Left ventricle myocardium inferior (tissue), 1 donor: ENCODE measurements at regions not wholly inside any gene's neighbourhood (a gene's known extent, or its start where the extent isn't known, plus 50 kb on each side); places are given as distances from the start of the nearest gene placed in this dataset.

Source experiments
- DNase-seq: peaks from one replicate; pipeline ENCODE4 v3.0.0-alpha.2; 2020
- H3K27ac ChIP-seq: fragments of 200-600 bp; replicated peaks from 2 replicates; pipeline ENCODE4 v1.8.0; 2021
- H3K27me3 ChIP-seq: fragments of 200-600 bp; 2 replicates; pipeline ENCODE4 v1.8.0; 2021; ENCODE audit warnings: low read depth
- H3K36me3 ChIP-seq: fragments of 200-600 bp; 2 replicates; pipeline ENCODE4 v1.8.0; 2021
- H3K4me1 ChIP-seq: fragments of 200-600 bp; 2 replicates; pipeline ENCODE4 v1.8.0; 2021
- H3K4me3 ChIP-seq: fragments of 200-600 bp; 2 replicates; pipeline ENCODE4 v1.8.0; 2021; ENCODE audit warnings: mild to moderate bottlenecking, moderate library complexity
- H3K9me3 ChIP-seq: fragments of 200-600 bp; replicated peaks from 2 replicates; pipeline ENCODE4 v1.8.0; 2021
- intact Hi-C: fragments of 100-400 bp; cut with micrococcal nuclease; formaldehyde crosslinking; loops from one replicate; pipeline ENCODE4 v1.11.0; 2022
- TF ChIP-seq, protein P1 (sequence below): fragments of 200-600 bp; IDR thresholded peaks from 2 replicates; pipeline ENCODE4 v1.8.0; 2021; ENCODE audit warnings: antibody characterized with exemption, mild to moderate bottlenecking, borderline replicate concordance
- donor health status: DM: no; HTN: yes; CAD: no; lungs with severe emphysema.

GRCh38 chr4:153962311-153963039, 173.6 kb upstream of the SFRP2 start:
- H3K9me3 ChIP-seq: peaks cover 19% of the 10 kb centered on the region
- H3K27me3 ChIP-seq: no peaks in the 10 kb centered on the region
- DNase-seq: no peak
- TF ChIP-seq, protein P1, sequence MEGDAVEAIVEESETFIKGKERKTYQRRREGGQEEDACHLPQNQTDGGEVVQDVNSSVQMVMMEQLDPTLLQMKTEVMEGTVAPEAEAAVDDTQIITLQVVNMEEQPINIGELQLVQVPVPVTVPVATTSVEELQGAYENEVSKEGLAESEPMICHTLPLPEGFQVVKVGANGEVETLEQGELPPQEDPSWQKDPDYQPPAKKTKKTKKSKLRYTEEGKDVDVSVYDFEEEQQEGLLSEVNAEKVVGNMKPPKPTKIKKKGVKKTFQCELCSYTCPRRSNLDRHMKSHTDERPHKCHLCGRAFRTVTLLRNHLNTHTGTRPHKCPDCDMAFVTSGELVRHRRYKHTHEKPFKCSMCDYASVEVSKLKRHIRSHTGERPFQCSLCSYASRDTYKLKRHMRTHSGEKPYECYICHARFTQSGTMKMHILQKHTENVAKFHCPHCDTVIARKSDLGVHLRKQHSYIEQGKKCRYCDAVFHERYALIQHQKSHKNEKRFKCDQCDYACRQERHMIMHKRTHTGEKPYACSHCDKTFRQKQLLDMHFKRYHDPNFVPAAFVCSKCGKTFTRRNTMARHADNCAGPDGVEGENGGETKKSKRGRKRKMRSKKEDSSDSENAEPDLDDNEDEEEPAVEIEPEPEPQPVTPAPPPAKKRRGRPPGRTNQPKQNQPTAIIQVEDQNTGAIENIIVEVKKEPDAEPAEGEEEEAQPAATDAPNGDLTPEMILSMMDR: no peak
- H3K36me3 ChIP-seq: no peaks in the 10 kb centered on the region
- no peak overlapping the region for H3K4me3 ChIP-seq
- H3K27ac ChIP-seq: no peak overlapping the region
- H3K4me1 ChIP-seq: no peaks in the 10 kb centered on the region
- intact Hi-C loops: no loop called here

DNA sequence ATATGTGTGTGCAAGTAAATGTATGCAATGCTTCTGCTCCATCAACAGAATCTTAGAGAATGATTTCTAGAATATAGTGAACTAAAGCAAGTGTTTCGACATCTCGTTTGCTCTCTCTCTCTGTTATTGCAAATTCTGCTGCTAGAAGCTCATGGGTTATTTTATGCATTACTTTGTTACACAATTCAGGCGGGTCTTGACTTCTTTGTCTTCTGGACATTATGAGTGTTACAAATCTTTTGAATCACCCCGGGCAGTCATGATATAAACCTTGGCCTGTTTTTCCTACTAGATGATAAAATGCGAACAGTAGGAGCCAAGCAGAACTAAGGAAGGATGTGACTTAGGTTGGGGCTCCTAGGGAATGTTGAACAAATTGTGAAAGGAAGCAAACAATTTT, 166.4 kb upstream of the SFRP2 start:
- no peaks in the 10 kb centered on the region for H3K27me3 ChIP-seq
- H3K4me1 ChIP-seq: no peaks in the 10 kb centered on the region
- no peak overlapping the region for H3K27ac ChIP-seq
- peaks cover 20% of the 10 kb centered on the region for H3K9me3 ChIP-seq
- DNase-seq: no peak
- TF ChIP-seq, protein P1: no peak
- intact Hi-C loops: no loop called here
- no peaks in the 10 kb centered on the region for H3K36me3 ChIP-seq
- no peak overlapping the region for H3K4me3 ChIP-seq

- H3K27ac ChIP-seq: no peak overlapping the region
- no peak overlapping the region for H3K4me3 ChIP-seq
- H3K4me1 ChIP-seq: no peaks in the 10 kb centered on the region
- DNase-seq: no peak
- H3K36me3 ChIP-seq: no peaks in the 10 kb centered on the region
- H3K9me3 ChIP-seq: peaks cover 20% of the 10 kb centered on the region
- TF ChIP-seq, protein P1: no peak
- intact Hi-C loops: no loop called here
- H3K27me3 ChIP-seq: no peaks in the 10 kb centered on the region
Measured at GRCh38 chr4:153954654-153955053, 165.8 kb upstream of the SFRP2 start.

GRCh38 chr4:153950100-153950979, 161.5 kb upstream of the SFRP2 start:
- intact Hi-C loops: no loop called here
- no peak for DNase-seq
- Histone ChIP-seq H3K4me1 (no peaks in the 10 kb centered on the region), H3K27me3 (no peaks in the 10 kb centered on the region), H3K9me3 (peaks cover 9% of the 10 kb centered on the region), H3K4me3 (no peak overlapping the region), H3K36me3 (no peaks in the 10 kb centered on the region), H3K27ac (no peak overlapping the region)
- TF ChIP-seq, protein P1: no peak

DNA sequence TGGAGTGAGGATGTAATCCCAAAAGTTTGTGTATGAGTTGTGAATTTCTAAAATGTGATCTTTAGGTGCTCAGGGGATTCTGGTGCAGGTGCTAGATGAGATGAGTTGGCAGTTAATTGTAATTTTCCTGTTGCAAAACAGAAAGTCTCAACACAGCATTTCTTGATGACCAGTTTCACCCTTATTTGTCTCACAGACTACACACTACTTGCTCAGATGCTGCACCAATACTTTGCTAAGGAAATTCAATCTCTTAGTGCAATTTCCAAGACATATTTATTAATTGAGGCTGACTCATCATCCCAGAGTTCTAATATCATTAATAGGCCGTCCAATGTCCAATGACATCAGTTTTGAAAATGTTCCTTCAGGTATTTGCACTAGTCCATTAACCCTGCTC, 159.2 kb upstream of the SFRP2 start:
- DNase-seq: no peak
- intact Hi-C loops: no loop called here
- Histone ChIP-seq H3K27me3 (no peaks in the 10 kb centered on the region), H3K27ac (no peak overlapping the region), H3K36me3 (no peaks in the 10 kb centered on the region), H3K9me3 (peaks cover 19% of the 10 kb centered on the region), H3K4me1 (no peaks in the 10 kb centered on the region), H3K4me3 (no peak overlapping the region)
- TF ChIP-seq, protein P1: no peak
